ENCODE measurements at regions not wholly inside any gene's neighbourhood (a gene's known extent, or its start where the extent isn't known, plus 50 kb on each side); places are given as distances from the start of the nearest gene placed in this dataset.
A peak's percentile ranks its signal among the peaks of the same experiment; 100 is the strongest.

DNA sequence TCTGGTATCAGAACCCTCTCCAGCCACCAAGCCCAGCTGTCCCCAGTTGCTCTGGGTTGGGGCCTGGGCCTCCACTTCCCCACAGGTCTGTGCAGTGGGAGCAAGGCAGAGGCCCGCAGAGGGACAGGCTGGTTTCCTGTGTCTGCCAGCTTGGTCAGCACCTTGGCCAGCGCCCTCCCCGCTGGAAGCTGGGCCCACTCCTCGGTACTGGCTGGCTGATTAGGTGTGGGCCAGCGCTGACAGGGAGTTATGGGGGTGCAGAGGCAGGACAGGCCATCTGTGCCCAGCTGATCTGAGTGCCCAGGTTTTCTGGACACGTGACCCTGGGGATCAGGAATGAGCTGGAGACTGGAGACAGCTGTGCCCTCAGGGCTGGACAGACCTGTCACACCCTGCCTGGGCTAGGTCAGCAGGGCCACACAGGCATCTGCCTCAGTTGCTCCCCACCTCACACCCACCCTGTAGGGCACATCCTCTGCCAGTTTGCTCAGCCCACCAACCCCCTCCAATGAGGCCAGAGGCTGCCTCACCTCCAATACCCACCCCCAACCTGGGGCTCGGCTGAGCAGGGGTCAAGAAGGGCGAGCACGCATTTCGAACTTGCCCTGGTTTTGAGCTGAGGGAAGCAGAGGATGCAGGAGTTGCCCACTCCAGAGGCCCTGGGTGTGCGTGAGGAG lies 175.3 kb downstream of the IGLL1 start (continued):
- TF ChIP-seq, protein P1, sequence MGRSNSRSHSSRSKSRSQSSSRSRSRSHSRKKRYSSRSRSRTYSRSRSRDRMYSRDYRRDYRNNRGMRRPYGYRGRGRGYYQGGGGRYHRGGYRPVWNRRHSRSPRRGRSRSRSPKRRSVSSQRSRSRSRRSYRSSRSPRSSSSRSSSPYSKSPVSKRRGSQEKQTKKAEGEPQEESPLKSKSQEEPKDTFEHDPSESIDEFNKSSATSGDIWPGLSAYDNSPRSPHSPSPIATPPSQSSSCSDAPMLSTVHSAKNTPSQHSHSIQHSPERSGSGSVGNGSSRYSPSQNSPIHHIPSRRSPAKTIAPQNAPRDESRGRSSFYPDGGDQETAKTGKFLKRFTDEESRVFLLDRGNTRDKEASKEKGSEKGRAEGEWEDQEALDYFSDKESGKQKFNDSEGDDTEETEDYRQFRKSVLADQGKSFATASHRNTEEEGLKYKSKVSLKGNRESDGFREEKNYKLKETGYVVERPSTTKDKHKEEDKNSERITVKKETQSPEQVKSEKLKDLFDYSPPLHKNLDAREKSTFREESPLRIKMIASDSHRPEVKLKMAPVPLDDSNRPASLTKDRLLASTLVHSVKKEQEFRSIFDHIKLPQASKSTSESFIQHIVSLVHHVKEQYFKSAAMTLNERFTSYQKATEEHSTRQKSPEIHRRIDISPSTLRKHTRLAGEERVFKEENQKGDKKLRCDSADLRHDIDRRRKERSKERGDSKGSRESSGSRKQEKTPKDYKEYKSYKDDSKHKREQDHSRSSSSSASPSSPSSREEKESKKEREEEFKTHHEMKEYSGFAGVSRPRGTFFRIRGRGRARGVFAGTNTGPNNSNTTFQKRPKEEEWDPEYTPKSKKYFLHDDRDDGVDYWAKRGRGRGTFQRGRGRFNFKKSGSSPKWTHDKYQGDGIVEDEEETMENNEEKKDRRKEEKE (IDR thresholded peaks at IDR 0.05) = no peak
- TF ChIP-seq, protein P2, sequence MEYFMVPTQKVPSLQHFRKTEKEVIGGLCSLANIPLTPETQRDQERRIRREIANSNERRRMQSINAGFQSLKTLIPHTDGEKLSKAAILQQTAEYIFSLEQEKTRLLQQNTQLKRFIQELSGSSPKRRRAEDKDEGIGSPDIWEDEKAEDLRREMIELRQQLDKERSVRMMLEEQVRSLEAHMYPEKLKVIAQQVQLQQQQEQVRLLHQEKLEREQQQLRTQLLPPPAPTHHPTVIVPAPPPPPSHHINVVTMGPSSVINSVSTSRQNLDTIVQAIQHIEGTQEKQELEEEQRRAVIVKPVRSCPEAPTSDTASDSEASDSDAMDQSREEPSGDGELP (IDR thresholded peaks at IDR 0.05; ENCODE audit: borderline replicate concordance, low read depth) = no peak
- TF ChIP-seq RFX5 (IDR thresholded peaks at IDR 0.05; ENCODE audit: low read depth, low read length) = no peak
- TF ChIP-seq, protein P3, sequence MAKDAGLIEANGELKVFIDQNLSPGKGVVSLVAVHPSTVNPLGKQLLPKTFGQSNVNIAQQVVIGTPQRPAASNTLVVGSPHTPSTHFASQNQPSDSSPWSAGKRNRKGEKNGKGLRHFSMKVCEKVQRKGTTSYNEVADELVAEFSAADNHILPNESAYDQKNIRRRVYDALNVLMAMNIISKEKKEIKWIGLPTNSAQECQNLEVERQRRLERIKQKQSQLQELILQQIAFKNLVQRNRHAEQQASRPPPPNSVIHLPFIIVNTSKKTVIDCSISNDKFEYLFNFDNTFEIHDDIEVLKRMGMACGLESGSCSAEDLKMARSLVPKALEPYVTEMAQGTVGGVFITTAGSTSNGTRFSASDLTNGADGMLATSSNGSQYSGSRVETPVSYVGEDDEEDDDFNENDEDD (CRISPR knock-in tag; IDR thresholded peaks at IDR 0.05; ENCODE audit: borderline replicate concordance) = no peak
- no peak for TF ChIP-seq IKZF4 (CRISPR knock-in tag; IDR thresholded peaks at IDR 0.05; ENCODE audit: borderline replicate concordance, low read depth, not compliant biosample characterization)
- TF ChIP-seq, protein P4, sequence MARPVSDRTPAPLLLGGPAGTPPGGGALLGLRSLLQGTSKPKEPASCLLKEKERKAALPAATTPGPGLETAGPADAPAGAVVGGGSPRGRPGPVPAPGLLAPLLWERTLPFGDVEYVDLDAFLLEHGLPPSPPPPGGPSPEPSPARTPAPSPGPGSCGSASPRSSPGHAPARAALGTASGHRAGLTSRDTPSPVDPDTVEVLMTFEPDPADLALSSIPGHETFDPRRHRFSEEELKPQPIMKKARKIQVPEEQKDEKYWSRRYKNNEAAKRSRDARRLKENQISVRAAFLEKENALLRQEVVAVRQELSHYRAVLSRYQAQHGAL (CRISPR knock-in tag; IDR thresholded peaks at IDR 0.05; ENCODE audit: not compliant biosample characterization) = peak; percentile 85
- no peak for TF ChIP-seq CBFB (CRISPR knock-in tag; IDR thresholded peaks at IDR 0.05)
- TF ChIP-seq, protein P5, sequence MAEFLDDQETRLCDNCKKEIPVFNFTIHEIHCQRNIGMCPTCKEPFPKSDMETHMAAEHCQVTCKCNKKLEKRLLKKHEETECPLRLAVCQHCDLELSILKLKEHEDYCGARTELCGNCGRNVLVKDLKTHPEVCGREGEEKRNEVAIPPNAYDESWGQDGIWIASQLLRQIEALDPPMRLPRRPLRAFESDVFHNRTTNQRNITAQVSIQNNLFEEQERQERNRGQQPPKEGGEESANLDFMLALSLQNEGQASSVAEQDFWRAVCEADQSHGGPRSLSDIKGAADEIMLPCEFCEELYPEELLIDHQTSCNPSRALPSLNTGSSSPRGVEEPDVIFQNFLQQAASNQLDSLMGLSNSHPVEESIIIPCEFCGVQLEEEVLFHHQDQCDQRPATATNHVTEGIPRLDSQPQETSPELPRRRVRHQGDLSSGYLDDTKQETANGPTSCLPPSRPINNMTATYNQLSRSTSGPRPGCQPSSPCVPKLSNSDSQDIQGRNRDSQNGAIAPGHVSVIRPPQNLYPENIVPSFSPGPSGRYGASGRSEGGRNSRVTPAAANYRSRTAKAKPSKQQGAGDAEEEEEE (CRISPR knock-in tag; IDR thresholded peaks at IDR 0.05; ENCODE audit: borderline replicate concordance) = no peak
- TF ChIP-seq HNRNPH1 (optimal IDR thresholded peaks at IDR 0.05; ENCODE audit: low read depth, low read length) = no peak
- TF ChIP-seq, protein P6, sequence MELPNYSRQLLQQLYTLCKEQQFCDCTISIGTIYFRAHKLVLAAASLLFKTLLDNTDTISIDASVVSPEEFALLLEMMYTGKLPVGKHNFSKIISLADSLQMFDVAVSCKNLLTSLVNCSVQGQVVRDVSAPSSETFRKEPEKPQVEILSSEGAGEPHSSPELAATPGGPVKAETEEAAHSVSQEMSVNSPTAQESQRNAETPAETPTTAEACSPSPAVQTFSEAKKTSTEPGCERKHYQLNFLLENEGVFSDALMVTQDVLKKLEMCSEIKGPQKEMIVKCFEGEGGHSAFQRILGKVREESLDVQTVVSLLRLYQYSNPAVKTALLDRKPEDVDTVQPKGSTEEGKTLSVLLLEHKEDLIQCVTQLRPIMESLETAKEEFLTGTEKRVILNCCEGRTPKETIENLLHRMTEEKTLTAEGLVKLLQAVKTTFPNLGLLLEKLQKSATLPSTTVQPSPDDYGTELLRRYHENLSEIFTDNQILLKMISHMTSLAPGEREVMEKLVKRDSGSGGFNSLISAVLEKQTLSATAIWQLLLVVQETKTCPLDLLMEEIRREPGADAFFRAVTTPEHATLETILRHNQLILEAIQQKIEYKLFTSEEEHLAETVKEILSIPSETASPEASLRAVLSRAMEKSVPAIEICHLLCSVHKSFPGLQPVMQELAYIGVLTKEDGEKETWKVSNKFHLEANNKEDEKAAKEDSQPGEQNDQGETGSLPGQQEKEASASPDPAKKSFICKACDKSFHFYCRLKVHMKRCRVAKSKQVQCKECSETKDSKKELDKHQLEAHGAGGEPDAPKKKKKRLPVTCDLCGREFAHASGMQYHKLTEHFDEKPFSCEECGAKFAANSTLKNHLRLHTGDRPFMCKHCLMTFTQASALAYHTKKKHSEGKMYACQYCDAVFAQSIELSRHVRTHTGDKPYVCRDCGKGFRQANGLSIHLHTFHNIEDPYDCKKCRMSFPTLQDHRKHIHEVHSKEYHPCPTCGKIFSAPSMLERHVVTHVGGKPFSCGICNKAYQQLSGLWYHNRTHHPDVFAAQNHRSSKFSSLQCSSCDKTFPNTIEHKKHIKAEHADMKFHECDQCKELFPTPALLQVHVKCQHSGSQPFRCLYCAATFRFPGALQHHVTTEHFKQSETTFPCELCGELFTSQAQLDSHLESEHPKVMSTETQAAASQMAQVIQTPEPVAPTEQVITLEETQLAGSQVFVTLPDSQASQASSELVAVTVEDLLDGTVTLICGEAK (IDR thresholded peaks at IDR 0.05) = no peak
- TF ChIP-seq, protein P6 (CRISPR knock-in tag; IDR thresholded peaks at IDR 0.05) = peak; percentile 65; the same call in 1 of the 2 replicates
